GM21447 (cell line): ENCODE measurements at regions not wholly inside any gene's neighbourhood (a gene's known extent, or its start where the extent isn't known, plus 50 kb on each side); places are given as distances from the start of the nearest gene placed in this dataset.
A peak's percentile ranks its signal among the peaks of the same experiment; 100 is the strongest.

Experiments used
- ATAC-seq: cut with Tn5 transposase; IDR thresholded peaks from one replicate; pipeline ENCODE4 v1.9.1; 2021; ENCODE audit not compliant: unreplicated experiment

DNA sequence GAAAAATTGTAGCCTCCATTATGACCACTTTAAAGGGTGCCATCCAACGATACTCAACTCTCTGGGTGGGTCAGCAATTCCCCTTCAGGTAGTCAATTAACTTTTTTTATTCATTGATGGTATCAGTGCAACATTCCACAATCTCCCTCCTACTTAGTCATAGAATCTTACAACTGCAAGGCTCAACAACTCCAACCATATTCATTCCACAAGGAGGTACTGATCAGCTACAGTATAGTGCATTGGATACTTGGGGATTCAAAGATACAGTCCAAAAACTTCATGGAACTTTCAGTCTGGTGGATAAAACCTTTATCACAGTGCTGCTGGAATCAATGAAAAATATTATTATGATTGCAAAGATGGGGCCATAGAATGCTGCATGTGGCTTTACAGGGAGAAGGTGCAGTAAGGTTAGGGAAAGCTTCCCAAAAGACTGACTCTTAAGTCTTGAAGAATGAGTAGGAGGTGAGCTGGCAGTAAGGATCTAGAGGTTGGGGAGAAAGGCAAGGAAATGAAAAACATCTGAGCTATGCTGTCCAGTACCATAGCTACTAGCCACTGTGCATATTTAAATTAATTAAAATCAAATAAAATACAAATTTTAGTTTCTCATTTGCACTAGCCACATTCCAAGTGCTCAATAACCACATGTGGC lies 314.7 kb upstream of the PRDM1 start:
- no peak for ATAC-seq

DNA sequence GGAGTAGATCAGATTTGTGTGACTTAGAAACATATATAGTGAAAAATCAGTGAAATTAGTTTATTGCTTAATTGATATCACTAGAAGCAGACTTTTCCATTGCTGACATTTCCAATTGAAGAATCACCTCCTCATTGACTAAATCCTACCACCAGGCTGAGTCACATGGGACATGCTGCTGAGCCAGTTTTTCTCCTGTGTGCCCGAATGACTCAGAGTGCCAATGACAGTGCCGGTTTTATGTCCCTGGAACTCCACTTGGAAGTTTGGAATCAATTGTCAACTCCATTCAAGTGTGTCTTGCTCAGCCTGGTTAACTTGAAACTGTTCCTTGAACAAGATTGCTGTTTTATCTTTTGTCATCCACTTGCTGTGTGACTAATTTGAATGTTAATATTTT lies 316.1 kb upstream of the PRDM1 start:
- no peak for ATAC-seq

DNA sequence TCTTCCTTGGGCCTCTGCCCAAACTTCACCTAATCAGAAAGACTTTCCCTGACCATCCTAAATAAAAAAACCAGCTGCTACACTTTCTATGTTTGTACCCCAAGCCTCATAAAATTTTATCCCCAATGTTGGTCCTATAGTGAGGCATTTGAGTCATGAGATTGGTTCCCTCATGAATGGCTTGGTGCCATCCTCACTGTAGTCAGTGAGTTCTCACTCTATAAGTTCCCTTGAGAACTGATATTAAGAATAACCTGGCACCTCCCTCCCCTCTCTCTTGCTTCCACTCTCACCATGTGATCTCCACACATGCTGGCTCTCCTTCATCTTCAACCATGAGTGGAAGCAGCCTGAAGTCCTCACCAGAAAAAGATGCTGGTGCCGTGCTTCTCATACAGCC lies 316.9 kb upstream of the PRDM1 start:
- ATAC-seq = no peak

DNA sequence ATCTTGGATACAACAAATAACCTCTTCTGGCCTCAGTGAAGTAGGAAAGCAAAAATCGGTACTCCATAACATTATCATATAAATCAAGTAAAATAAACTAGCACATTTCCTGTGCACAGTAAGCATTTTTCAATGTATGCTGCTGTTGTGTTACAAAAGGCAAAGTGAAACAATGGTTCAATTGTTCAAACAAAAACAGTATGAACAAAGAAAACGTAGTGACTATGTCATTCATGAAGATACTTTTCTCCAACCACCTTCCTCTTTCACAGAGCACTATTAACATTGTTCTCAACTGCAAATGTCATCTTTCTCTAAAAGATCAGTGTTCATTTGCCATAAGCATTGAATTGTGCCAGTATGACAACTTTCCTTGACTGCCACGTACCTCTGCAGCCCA lies 318.6 kb upstream of the PRDM1 start:
- ATAC-seq = no peak

DNA sequence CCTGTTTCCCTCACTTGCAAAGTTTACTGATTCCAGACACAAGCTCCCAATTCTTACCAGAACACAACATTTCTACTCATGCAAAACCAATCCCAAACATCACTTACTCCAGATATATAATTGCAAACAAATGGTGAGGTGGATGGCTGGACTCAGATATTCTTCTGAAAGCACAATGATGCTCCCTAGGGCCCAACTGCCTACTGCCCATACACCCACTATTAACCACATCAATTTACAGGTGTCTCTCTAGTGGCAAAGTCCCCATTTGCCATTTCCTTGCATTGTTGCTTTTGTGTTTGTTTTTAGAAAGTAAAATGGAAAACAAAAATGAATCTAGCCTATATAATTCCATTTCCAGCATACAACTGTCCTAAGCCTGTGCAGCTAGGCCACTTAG lies 320.9 kb upstream of the PRDM1 start:
- no peak for ATAC-seq

DNA sequence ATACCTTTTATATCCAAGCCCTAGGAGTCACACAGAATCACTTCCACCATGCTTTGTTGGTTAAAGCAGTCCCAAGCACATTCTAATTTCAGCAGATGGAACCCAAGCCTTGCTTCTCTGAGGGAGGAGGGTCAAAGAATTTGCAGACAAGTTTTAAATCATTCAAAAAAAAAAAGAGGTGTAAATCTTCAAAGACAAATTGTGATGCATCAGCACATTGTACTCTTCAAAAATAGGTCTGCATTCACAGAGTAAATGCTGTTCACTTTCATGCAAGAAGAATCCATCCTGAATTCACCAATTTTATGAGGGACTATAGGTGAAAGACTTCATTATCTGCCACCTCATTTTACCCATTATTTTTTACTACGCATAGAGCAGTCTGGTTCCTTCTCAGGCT lies 321.8 kb upstream of the PRDM1 start:
- ATAC-seq = no peak

DNA sequence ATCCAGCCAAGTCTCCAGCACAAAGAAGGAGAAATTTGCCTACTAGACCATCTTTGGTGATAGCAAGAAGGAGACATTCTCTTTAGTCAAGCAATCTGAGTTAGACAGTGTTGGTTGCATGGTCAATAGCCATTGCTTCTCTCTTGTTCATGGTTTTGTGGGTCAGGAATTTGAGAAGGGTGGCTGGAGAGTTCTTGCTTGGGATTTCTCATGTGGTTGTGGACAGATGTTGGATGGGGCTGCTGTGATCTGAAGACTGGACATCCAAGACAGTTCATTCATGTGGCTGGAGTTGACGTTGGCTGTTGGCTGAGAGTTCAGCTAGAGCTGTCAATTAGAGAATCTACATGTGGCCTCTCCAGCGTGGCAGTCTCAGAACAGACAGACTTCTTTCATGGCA lies 322.3 kb upstream of the PRDM1 start:
- ATAC-seq = no peak

DNA sequence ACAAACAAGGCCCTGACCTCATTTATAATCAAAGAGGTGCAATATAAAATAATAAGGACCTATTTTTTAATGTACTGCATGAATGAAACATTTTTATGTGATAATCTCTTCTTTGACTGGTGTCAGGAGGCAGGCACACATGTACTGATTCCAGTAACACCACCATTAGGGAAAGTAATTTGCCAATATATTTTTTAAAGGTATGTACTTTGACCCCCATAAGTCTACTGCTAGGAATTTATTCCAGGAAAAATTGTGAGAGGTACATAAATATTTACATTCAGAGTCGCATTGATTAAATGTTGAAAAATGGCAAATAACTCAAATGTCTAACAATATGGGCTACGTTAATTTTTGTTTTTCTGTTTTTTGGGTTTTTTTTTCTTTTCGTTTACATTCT lies 325.4 kb upstream of the PRDM1 start:
- ATAC-seq = no peak

DNA sequence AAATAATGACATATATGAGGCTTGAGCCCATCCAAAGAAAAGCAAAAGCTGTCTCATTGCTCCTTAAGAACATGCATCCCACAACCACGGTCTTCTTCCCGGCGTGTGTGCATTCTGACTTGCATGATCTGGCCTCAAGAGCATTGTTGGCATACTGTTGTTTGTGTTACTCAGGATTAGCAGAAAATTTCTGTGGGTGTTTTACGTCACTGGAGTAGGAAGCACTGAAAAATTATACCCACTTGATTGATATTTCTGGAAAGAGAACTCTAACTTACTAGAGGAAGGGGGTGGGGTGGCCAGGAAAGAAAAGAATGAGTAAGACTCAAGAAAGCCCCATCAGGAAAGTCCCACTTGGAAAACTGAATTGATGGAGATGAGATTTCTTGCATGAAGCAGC lies 326.2 kb upstream of the PRDM1 start:
- ATAC-seq = no peak

DNA sequence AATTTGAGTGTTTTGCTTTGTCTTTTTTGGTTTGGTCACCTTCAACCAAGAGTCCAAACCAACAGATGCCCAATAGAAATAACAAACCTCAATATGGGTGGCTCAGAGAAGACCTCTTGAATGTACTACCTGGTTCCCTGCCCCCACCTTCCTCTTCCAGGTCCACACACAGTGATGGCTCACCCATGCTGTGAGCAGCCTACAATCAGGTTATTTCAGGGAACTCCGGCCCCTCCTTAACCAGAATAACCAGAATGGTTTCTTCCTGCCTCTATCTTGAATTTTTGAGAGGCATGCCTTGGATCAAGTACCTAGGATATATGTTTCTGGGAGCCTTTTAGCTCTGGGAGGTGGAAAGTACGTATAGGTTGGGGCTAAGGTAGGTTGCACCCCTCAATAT lies 327.1 kb upstream of the PRDM1 start:
- ATAC-seq = no peak

DNA sequence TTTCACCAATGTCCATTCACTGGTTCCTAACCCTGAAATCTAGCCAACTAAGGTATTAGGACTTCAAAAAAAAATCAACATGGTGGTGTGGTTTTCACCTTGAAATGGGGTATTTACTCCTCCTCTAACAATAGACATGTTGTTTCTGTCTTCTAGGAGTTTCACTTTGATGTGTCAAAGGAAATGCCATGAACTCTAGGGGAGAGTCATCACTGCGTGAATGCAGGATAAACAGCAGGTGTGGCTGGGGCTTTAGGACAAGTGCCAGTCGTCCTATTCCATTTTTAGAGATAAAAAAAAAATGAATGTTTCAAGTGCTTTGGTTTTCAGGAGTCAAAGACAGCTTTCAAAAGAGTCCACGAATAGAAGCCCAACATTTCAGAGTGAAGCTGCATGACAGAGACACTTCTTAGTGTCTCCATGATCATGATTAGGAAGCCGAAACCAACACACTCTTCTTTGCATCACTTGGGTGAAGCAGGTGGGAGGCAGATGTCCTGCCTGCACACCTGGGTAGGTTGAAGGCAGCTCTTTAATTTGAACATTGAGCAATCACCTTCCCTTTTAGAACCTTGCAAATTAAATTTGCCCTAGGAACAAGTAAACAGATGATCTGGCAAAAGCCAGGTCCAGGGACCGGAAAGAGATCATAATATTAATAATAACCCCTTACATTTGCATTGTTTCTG lies 328.5 kb upstream of the PRDM1 start:
- ATAC-seq = peak; percentile 97

DNA sequence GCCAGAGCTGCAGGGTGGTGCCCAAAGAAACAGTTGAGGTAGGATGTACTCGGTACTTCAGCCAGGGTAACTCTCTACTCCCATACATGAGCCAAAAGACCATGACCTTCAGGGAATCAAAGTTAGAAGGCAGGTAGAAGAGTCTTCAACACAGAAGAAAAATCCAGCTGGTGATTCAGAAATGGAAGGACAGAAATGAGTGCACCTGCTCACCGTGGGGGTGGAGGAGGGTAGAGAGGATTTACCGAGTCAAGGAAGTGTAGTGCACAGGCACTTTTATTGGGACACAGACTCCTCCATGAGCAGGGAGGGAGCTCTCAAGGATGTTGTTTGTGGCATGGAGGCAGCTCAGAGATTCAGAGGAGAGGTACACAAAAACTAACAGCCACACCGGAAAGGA lies 330.3 kb upstream of the PRDM1 start:
- ATAC-seq = no peak

DNA sequence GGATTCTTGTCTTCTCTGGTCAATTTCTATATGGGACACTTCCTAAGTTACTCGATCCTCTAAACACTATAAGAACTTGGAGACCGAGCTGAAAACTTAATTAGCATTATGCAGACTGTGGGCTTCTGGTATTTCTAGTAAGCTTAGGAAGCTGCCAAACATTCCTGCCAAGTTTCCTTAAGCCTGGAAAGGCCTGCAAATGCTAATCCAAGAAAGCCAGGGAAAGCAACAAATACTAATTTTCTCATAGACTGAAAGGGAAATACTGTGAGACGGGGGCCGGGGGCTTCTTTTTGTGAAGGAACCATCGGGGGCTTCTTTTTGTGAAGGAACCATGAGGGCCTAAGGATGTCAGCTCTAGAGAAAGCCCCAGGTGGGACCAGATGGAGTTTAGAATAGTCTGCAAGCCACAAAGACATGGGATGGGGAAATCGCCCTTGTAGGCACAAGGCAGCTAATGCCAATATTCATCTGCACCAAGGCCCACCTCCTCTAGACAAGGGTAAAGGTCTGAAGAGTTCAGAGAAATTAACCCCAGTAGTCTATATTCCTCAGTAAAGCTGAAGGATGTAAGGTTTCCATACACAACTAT lies 332.4 kb upstream of the PRDM1 start:
- ATAC-seq = no peak

DNA sequence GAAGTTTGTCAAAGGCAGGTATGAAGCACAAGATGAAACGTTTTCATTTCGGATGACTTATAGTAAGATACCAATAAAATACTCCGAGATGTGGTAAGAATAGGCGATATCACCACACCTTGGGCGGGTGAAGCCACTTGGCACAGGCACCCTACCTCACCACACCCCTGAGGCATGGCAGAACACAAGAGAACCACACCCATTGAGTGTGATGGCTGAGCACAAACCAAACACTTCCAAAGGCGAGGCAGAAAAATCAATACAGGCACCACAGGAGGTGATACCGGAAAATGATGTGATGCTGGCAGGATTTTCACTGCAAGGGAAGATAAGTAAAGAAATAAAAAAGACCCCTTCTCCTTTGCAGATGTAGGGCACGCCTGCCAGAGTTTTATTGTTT lies 332.9 kb upstream of the PRDM1 start:
- no peak for ATAC-seq

DNA sequence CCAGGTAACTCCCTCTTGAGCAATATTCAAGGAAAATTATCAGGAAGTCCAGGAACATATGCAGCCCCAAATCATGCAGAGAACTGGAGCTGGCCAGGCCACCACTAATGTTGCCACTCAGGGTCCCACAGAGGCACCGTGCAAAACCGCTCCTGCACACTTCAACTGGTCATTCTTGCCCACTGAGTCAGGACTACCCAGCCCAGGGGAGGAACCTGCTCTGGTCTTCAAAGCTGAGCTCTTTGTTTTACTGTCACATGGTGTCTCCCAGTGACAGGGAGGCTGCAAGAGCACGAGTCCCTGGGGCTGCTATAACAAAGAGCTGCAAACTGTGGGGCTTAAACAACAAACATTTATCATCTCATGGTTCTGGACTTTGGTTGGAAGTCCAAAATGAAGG lies 336.0 kb upstream of the PRDM1 start:
- ATAC-seq = no peak

DNA sequence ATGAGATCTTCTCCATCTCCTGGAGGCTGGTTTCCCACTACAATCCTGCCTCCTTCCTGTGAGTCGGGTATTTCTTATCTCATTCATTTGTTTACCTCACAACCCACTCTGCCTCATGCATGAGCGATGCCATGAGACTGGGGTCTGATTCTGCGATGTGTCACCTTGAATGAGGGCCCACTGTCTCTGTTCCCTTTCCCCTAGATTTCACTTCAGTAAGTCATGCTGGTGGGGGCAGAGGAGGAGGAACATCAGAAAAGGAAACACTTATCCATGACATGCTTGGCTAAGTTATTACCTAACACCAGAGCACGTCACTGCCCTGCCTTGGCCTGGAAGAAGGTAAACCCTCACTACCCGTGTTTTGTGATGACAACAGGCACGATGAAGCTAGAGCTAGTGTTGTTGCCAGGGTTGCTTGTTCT lies 337.4 kb upstream of the PRDM1 start:
- ATAC-seq = no peak

DNA sequence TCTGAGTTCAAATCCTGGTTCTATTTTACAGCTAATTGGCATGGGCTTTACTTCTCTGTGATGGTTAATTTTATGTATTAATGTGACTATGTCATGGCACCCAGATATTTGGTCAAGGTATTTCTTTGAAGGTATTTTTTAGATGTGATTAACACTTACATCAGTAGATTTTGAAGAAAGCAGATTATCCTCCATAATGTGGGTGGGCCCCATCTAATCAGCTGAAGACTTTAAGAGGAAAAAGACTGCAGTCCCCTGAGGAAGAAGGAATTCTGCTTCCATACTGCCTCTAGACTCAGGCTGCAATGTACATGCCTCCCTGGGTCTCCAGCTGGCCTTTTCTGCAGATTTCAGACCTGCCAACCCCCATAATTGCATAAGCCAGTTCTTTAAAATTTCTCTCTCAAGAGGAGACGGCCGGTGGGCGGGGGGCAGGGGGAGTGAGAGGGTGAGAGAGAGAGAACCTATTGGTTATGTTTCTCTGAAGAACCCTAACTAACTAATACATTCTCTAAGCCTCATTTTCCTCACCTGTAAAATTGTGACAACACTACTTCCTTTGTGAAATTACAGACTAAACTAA lies 338.2 kb upstream of the PRDM1 start:
- ATAC-seq = no peak

DNA sequence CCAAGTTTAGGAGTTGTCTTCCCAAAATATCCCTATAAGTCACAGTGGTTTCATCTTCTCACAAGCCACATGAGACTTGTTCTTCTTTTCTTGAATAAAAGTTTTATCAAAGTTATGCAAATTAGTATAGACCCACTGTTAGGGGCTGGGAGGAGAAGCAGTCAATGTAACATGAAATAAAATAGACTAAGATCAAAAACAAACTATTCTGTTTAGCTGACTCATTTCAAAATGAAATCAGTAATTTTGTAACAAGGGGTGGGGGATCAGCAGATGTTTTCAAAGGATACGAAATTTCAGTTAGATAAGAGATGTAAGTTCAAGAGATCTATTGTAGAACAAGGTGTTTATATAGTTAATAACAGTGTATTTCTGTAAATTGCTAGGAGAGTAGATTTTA lies 339.6 kb upstream of the PRDM1 start:
- no peak for ATAC-seq

DNA sequence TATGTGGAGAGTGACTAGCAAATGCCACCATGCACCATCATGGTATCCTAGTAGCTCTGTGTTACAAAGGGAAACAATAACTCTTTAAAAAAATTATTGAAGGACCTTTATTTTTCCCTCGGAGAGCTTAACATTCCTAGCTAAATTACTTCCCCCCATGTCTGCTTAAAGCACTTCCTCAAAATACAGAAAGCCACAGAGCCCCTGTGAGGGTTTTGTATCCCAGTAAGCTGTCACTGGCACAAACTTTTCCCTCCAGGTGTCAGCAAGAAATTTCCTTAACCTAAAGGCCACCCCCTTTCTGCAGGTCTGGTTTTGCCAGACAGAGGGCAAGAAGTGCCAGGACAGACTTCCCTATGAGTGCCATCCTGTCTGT lies 340.0 kb upstream of the PRDM1 start:
- ATAC-seq = no peak

DNA sequence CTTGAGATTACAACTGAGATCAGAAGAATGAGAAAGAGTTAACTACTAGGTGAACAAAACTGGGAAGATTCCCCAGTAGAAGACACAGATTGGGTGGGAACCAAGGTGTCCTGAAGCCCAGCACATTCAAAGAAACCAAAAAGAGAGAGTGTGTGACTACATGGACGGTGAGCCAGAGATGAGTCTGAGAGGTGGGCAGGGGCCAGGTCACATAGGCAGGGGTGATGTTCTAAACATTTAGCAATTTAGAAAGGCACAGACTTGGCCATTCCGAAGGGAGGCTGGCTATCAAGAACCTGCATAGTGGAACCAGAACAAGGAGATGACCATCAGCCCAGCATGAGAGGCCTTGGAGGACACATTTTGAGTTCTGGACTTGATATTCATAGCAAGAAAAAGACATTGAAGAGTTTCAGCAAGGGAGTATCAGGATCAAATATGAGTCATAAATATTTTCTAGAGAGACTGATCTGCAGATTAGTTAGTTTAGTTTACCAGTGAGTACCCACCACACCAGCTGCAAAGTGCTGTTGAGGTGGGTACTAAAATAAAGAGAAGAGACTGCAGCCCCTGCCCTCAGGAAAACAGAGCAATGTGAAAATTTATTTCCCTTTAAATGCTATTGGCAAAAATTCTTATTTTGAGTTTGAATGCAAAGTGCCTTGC lies 340.5 kb upstream of the PRDM1 start:
- no peak for ATAC-seq

DNA sequence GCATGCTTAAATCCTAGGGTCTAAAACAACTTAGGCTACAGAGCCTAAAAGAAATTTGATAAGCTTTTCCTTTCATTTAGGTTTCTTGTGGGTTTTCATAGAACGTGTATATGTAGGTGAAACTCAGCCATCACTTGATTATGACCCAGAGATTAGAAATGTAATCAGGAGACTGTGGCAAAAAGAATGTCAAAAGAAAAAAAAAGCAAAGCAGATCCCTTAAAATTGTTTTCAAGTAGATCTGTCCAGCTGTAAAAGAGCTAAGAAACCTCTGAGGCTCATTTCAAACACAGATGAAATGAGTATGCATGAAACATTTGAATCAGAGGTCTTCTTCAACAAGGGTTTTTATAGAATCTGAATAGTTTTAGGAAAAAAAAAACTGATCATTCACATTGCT lies 341.3 kb upstream of the PRDM1 start:
- no peak for ATAC-seq
